HG03432 (cell line): ENCODE measurements at regions not wholly inside any gene's neighbourhood (a gene's known extent, or its start where the extent isn't known, plus 50 kb on each side); places are given as distances from the start of the nearest gene placed in this dataset.

ENCODE experiments used
- ATAC-seq: cut with Tn5 transposase; IDR thresholded peaks from one replicate; pipeline ENCODE4 v1.9.1; 2021; ENCODE audit warnings: mild to moderate bottlenecking, moderate library complexity; ENCODE audit not compliant: unreplicated experiment

DNA sequence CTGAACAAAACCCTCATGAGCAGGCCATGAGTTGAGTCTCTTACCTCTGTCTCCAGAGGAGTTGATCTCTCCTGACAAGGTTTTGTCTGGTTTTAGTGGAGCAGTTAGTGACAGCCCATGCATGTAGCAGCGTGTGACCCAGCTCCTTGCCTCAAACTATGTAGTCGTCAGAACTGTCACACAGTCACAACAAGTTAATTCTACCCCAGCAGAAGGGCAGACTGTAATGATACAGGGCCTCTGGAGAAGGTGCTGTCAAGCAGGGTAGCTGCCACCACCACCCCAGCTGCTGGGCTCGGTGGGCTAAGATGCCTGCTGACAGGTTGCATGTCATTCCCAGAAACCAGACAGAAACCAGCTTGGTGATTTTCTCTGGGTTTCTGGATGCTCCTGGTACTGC, 194.5 kb downstream of the PSAT1 start:
- no peak for ATAC-seq

DNA sequence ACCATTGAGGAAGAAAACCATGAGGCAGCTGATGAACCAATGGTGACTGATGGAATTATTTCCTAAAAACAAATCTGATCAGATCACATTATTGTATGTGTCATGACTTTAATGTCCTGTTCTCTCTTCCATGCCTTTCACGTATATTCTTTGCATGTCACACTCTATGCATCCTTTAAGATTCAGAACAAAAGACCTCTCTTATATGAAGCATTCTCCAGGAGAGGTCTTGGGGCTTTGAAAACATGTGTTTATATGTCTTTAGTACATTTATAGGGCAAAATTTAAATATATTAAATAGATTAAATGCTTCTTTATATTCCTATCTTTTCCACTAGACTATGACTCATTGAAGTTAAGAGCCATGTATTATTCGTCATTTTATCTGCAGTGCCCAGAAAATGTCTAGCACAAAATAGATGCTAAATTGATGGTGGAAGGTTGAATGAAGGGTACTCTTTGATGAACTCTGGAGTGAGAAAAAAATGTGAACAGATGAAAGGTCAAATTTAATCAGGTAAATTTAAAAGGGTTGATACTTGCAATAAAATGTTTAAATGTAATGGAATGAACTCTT, 196.3 kb downstream of the PSAT1 start:
- ATAC-seq = no peak

DNA sequence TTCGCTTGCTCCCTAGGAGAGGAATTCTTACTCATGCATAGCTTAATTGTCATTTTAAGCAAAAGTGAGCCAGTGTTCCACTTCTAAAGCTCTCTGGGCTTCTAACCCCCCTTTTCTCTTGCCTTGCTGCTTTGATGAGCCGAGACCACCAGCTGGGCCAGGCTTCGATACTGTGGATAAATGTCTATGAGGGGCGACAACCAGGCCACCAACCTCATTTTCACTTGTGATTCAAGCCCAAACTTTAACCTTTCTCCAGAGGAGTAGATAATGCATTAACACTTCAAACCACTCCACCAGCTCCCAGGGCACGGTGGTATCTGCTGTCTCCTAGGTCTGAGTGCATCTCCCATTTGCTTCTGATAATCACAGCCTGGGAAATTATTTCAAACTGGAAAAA, 205.6 kb downstream of the PSAT1 start:
- ATAC-seq = no peak

DNA sequence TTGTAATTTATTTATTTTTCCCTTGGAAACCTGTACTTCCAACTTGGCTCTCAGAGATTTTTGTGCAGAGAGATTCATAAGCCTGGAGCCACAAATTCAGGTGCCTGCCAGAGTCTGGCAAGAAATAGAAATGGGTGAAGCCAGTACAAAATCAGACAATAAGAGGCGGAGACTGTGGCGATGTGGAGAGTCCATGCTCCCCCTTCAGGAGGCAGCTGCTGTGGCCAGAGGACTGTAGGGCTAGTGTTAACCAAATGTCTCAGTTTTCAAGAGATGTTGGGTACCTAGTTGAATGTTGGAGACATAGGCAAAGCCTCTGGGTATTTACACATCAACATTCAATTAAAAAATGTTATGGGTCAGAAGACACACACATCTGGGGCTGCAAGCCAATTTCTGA, 208.6 kb downstream of the PSAT1 start:
- no peak for ATAC-seq

DNA sequence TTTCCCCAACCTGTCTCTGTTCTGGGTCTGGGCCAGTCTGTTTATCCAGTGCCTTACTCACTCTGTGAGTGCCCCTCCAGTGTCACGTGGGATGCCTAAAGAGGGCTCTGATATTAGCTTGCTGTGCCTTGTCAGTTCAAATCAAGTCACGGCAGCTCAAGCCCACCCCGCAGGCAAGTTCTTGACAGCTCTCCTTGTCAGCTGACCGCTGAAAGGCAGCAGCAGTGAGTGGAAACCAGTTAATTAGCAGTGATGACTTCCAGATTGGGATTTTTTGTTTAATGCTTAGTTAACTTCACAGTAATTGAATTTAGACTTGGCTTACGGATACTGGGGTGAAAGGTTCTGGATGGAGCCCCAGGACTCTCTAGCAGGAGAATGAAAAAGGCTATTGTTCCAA, 210.1 kb downstream of the PSAT1 start:
- no peak for ATAC-seq

DNA sequence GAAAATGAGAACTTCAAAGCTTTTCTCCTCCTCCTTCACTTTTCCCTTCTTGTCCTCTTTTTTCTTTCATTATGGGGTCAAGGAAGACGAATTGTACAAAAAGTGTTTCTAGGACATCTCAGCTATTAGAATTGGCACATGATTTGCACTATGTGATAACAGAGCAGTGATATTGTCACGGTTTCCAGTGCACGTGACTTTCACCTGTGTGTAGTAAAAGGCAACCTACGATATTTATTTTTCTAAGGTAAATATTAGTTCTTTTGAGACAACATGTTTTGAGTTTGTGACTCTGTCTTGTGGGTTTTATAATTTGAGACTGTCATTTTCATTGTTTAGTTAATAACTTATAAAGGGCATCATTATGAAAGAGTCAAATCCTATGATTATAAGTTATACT, 213.1 kb downstream of the PSAT1 start:
- ATAC-seq = no peak

DNA sequence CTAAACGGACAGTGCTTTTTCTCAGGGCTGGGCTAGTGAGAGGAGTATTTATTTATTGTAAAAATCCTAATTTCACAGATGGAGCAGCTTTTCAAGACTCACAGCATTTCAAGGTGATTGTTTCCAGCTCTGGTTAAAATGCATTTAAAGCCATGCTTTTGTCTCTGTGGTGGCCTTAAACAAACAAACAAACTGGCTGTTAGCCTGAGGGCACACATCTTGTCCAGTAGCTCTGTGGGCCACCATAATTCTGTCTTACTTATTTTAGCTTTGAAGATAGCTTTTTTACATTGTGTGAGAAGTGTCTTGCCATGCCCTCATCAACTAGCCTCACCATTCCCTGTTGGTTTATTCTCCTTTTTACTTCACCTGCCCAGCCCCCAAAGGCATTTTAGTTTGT, 218.2 kb downstream of the PSAT1 start:
- ATAC-seq = no peak

DNA sequence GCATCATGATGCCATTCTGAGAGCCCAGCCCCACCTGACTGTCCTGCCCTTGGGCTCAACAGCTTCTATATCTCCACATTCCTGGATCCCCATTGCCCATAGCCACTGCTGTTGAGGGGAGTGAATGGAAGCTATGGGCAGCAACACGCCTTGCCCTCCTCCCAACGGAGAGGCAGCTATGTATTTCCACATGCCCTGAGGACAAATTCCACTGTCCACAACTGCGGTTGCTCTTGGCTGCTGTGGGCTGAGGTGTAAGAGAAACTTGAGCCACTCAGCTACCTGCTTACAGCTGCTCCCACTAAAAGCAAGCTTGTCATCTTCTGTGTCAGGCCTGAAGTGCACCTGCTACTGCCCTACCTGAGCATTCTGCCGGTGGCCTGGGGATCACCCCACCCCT, 222.9 kb downstream of the PSAT1 start:
- ATAC-seq = no peak

DNA sequence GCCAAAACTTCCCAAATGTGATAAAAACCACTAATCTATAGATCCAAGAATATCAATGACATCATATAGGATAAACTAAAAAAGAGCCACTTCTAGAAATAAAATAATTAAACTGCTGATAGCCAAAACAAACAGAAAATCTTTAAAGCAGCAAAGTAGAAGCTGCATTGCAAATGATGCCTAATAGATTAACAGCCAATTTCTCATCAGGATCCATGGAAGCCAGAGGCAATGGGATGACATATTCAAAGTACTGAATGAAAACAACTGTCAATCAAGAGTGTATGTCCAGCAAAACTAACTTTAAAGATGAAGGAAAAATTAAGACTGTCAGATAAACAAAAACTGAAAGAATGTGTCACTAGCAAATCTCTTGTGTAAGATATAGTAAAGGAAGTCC, 224.8 kb downstream of the PSAT1 start:
- ATAC-seq = no peak

DNA sequence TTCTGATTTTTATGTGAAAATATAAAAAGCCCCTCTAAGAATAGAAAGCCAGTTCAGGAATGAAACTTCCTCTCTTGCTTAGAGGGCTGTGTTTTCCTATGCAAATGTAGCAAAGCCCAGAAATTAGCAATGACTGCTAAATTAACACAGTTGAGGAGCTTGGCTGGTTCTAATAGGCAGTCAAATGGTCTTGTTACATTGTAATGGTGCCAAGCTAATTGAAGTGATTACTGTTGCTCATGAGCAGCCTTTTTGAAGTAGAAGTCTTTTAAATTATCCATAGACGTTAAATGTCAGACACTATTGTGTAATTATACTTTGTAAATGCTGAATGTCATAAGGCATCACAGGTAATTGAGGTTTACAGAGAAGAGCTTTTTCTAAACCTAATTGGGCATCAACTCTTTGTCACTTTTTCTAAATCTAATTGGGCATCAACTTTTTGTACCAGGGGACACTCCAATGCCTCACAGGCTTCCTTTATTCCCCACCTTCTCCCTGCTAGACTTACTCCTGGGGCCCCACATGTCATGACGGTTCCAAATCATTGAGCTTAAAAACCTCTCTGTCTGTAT, 229.1 kb downstream of the PSAT1 start:
- no peak for ATAC-seq

DNA sequence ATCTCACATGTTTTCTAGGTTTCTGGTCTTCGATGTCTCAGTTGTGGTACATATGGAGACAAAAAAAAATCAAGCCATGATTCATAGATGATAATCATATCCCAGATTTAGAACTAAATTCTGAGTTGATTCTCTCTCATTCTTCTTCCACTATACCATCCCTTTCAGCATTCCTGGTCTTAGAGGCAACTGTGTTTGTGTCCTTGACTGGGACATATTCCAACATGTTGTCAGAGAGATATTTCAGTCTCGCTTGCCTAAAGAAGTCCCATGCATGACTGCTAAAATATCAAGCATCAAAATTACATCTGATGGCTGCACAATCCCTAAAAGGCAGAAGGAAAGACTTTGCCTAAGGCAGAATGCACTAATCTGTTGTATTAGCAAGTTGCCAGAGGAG, 236.6 kb downstream of the PSAT1 start:
- no peak for ATAC-seq

DNA sequence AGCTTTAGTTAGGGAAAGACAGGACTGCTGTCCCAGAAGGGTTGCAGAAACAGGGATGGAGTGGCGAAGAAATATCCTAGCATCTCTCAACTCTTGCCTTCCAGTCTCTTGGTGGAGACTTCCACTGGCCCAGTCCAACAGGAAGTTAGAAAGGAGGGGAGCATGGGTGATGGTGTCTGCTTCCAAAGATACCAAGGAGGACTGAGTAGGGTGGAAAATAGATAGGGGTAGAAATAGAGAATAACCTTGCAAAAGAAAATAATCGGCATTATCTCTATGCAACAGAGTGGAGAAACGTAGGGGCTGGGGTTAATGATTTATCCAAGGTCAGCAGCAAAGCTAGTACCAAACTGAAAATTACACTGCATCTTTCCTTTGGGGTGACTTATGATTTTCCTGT, 242.3 kb downstream of the PSAT1 start:
- no peak for ATAC-seq

DNA sequence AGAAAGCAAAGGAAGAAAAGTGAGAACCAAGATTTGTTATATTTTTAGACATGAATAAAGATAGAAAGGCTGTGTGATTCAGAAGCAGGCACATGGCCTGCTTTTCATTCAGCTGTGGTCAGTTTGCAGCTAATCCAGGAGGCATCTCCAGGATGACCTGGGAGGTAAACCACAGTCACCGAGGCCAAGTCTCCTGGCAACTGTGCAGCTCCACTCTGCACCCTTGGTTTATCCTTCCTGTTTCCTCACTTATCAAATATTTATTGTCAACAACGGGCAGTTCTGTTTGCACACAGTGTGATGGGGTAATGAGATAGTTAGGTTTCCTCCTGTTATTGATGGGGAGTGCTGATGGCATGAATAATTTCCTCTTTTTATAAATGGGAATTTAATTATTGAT, 243.0 kb downstream of the PSAT1 start:
- ATAC-seq = no peak

DNA sequence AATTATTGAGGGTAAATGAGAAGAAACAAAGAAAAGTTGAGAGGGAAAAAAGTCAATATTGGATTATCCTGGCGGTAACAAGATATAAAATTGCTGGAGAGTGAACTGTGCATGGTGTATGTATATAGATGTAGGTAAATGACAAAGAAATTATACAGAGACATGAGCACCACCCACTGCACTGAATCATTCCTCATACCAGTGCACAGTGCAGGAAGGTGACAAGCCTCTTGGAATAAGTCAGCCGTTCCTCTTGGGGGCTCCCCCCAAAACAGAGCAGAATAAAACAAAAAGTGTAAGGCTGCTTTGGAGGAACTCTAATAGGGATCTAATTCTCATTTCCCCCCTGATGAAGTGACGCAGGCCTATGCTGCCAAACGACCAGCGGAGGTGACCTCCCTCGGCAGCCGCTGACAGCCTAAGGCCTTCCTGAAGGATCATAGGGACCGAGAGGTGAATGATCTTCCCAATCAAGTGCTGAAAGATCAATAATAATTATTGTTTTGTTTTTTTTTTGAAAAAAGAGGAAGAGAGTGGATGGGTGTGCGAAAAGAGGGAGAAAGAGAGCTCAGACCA, 245.0 kb downstream of the PSAT1 start:
- ATAC-seq = no peak

DNA sequence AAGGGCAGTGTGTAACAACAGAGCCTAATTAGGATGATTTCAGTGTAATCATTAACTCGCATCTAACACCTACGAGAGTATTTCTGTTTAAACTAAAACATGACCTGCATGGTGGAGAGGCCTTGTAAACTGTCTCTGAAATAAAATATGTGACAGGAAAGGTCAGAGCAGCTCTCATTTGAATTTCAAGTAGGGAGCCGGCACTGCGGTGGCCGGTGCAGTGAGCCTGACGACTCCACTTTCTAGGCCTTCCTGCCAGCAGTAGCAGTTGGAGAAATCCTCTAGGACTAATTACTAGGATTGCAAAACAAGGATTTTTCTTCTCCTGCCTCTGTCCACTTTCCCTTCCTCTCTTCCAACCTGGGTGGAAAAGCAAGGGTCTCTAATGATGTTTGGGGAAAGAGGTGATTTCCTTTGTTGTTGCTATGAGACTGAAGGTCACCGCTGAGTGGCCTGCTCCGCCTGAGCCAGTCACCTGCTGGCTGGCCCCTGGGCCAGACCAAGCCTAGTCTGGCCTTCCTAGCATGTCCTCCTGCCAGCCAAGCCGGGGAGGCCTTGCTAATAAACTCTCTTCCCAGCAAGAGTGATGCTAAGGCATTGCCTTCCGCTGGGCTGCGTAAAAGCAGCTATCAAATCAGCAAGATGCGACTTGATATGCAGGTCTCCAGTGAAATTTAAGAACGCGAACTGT, 245.7 kb downstream of the PSAT1 start:
- ATAC-seq = no peak

DNA sequence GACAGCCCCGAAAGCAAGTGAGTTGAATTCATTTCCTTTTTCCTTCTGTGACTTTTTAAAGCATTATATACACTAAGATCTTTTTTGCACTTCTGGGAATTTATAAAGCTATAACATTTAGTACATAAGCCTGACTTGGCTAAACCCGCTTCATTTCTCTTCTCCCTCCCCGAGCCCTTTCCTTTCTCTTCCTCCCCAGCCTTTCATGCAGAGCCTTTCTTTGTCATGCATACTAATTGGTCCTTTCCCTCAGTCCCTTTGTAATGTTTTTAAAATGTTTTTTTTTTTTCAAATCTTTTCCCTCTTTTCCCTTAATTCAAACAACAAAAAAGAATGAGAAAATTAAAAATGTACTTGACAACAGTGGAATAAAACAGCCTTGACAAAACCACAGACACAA, 246.4 kb downstream of the PSAT1 start:
- no peak for ATAC-seq

DNA sequence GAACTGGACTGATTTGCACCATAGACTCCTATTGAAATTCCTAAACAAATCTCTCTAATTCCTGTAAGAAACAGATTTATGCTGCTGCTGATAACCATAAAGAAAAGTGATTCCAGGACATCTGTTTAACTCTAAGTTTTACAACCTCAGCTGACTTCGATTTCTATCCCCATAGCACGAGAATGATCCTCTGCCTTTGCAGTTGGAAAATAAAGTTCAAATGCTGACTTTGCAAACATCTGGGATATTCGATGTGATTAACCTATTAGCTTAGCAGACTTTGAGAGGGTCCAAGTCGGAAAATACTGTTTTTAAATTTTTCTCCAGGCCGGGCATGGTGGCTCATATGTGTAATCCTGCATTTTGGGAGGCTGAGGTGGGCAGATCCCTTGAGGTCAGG, 247.3 kb downstream of the PSAT1 start:
- ATAC-seq = no peak

DNA sequence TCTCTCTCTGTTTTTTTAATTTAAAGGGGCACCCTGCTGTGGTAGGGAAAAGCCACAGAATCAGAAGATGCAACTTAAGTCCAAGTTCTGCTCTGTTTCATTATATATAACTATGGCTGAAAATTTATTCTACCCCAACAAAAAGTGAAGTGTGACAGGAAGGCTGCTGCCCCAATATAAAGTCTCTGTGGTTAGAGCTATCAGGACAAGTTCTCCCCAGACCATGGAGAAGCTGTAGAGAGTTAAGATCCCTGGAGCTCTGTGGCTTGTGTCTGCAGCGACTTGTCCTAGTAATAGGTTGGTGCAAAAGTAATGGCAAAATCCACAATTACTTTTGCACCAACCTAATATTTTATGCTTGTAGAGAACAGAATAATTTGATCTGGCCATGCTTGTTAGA, 250.9 kb downstream of the PSAT1 start:
- no peak for ATAC-seq

DNA sequence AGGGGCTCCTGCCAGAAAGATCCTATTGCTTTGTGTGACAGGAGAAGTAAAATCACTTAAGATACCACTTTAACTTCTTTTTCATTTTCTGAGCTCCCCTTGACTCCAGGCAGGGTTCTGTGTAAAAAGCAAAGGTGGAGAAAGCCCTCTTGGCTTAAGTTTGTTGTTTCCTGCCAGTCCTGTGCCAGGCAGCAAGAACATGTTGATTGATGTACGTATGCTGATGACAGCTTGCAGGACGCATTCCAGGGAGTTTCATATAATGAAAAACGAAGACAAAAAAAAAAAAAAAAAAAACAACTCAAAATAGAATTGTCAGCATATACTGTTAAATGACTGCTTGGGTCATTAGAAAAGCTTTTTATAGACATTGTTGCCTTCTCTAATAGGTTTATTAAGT, 251.7 kb downstream of the PSAT1 start:
- no peak for ATAC-seq

DNA sequence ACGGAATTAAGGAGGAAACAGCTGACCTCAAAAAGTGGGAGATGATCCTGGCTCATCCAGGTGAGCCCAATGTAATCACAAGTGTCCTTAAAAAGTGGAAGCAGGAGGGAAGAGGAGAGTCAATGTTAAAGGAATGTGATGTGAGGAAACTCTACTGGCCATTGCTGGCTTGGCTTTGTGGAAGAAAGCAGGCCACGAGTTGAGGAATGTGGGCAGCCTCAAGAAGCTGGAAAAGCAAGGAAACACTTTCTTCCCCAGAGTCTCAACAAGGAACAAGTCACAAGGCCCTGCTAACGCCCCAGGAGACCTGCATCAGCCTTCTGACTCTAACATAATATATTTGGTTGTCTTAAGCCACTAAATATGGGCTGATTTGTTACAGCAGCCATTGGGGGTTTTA, 252.8 kb downstream of the PSAT1 start:
- no peak for ATAC-seq

DNA sequence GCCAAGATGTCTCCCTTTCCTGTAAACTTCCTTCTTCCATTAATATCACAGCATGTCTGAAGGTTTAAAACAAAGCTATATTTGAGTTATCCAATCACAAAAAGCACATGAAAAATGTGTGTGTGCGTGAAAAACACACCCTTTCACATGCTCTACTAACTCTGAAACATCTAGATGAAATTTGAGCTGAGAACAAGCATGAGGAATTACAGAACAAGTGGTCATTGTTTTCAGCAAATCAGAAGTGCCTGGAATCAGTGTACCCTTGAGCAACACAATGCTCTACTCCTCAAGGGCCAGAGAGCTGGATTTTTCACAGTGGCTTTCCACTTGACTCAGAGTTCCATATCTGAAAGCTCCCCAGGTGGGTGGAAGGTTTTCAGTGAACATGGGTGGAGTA, 255.9 kb downstream of the PSAT1 start:
- no peak for ATAC-seq

DNA sequence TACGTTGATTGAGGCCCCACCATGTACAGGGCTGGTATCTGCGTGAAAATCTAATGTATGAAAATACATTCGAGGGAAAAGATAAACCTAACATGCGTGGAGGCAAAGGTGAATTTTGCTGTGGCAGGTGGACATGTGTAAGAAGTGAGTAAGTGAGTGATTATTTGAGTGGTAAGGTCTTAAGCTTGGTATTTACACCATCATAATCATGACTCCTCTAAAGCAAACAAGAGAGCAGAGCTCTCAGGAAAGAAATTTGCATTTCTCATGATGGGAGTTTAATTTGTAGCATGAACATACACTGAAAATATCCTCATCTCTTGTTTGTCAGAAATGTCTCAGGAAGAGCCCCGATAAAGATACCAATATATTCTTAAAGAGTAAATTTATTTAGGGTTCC, 260.6 kb downstream of the PSAT1 start:
- ATAC-seq = no peak
